ENCODE measurements at regions not wholly inside any gene's neighbourhood (a gene's known extent, or its start where the extent isn't known, plus 50 kb on each side); places are given as distances from the start of the nearest gene placed in this dataset.

DNA sequence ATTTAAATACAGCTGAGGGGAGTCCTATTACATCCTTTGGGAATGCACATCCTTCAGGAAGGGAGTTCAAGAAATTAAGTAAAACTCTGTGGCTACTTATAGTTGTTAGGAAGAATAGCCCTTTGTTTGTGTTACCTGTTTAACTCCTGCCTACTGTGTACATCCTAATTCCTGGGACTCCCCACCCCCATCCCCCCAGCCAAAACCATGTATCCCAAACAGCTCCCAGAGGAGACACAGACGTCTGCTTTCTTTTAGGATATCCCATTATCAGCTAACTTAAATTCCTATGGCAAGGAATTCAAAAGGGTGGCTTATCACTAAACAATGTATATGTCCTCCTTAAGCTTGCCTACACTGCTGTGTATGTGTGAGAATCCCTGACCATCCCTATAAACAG lies 581.7 kb downstream of the DIPK2A start:
- TF ChIP-seq EZH2 (IDR thresholded peaks at IDR 0.05; ENCODE audit: borderline replicate concordance, low read length) = no peak
- TF ChIP-seq, protein P1, sequence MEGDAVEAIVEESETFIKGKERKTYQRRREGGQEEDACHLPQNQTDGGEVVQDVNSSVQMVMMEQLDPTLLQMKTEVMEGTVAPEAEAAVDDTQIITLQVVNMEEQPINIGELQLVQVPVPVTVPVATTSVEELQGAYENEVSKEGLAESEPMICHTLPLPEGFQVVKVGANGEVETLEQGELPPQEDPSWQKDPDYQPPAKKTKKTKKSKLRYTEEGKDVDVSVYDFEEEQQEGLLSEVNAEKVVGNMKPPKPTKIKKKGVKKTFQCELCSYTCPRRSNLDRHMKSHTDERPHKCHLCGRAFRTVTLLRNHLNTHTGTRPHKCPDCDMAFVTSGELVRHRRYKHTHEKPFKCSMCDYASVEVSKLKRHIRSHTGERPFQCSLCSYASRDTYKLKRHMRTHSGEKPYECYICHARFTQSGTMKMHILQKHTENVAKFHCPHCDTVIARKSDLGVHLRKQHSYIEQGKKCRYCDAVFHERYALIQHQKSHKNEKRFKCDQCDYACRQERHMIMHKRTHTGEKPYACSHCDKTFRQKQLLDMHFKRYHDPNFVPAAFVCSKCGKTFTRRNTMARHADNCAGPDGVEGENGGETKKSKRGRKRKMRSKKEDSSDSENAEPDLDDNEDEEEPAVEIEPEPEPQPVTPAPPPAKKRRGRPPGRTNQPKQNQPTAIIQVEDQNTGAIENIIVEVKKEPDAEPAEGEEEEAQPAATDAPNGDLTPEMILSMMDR (conservative IDR thresholded peaks at IDR 0.05 in 1 of 2, IDR thresholded peaks at IDR 0.05 in 1 of 2; ENCODE audit: extremely low read depth in 1 of 2, insufficient read depth in 1 of 2, low read depth in 1 of 2, low read length in 2 of 2) = no peak
